ENCODE measurements at regions not wholly inside any gene's neighbourhood (a gene's known extent, or its start where the extent isn't known, plus 50 kb on each side); places are given as distances from the start of the nearest gene placed in this dataset.
A peak's percentile ranks its signal among the peaks of the same experiment; 100 is the strongest.

DNA sequence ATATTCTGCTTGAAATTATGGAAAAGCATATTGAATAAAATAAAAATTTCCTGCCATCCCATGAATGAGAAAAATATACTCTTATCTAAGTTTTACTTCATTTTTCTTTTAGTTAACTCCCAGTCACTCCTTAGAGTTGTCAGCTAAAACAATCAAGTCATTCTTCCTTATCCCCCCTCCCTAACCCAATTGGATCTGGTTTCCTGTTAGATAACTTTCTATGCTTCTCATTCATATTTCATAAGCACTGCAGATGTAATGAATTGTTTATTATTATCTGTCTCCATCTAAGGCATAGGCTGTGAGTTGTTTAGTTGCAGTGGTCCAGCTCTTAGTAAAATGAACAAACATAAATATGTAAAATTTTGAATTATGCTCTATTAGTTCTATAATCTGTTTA lies 244.0 kb upstream of the GCFC2 start:
- Histone ChIP-seq H3K36me3 (ENCODE audit: low read depth) (no peaks in the 10 kb centered on the region), H3K27me3 (ENCODE audit: insufficient read depth, poor library complexity, severe bottlenecking) (no peaks in the 10 kb centered on the region), H3K9me3 (ENCODE audit: severe bottlenecking) (no peaks in the 10 kb centered on the region), H3K4me3 (ENCODE audit: severe bottlenecking) (no peak overlapping the region), H3K27ac (ENCODE audit: poor library complexity, severe bottlenecking) (no peak overlapping the region), H3K4me1 (ENCODE audit: insufficient read depth, poor library complexity, severe bottlenecking) (peaks cover 8% of the 10 kb centered on the region)
- no peak for DNase-seq (ENCODE audit: low spot score)
- ATAC-seq (ENCODE audit: low read depth): no peak
- no peak for TF ChIP-seq CTCF (IDR thresholded peaks at IDR 0.05; ENCODE audit: poor library complexity, severe bottlenecking)

GRCh38 chr2:75952173-75952572 lies 241.5 kb upstream of the GCFC2 start:
- no peaks in the 10 kb centered on the region for H3K9me3 ChIP-seq (ENCODE audit: severe bottlenecking)
- H3K27ac ChIP-seq (ENCODE audit: poor library complexity, severe bottlenecking): peak overlapping the region; percentile 15
- ATAC-seq (ENCODE audit: low read depth): peak; percentile 95
- H3K36me3 ChIP-seq (ENCODE audit: low read depth): no peaks in the 10 kb centered on the region
- H3K4me1 ChIP-seq (ENCODE audit: insufficient read depth, poor library complexity, severe bottlenecking): peaks cover 8% of the 10 kb centered on the region
- H3K27me3 ChIP-seq (ENCODE audit: insufficient read depth, poor library complexity, severe bottlenecking): no peaks in the 10 kb centered on the region
- H3K4me3 ChIP-seq (ENCODE audit: severe bottlenecking): no peak overlapping the region
- DNase-seq (ENCODE audit: low spot score): no peak
- no peak for TF ChIP-seq CTCF (IDR thresholded peaks at IDR 0.05; ENCODE audit: poor library complexity, severe bottlenecking)

DNA sequence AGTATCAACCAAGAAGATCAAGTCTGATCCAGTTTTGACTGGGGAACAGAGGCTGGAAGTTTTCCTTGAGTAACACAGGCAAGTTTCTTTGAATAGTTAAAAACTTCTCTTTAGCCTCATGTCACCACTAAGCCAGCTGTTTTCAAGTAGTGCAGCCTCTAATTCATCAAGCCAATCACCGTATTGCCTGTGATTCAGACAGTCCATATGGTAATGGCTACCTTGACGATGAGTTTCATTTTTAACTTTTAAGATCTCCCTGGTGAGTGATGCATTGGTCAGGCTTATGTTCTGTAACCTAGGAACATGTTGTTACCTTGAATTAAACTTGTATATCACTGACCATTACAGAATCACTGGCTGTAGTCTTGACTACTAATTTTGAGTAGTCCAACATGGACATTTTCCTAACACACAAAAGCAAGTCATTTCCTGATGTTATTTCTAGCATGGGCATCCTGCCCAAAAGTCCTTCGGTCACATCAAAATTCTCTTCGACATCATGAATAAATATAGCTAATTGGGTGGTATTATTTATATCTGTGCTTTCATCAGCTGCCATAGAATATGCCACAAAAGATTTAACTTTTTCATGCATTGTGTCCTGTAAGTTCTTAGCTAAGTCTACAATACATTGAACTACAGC lies 238.8 kb upstream of the GCFC2 start:
- Histone ChIP-seq H3K36me3 (ENCODE audit: low read depth) (no peaks in the 10 kb centered on the region), H3K27ac (ENCODE audit: poor library complexity, severe bottlenecking) (no peak overlapping the region), H3K4me1 (ENCODE audit: insufficient read depth, poor library complexity, severe bottlenecking) (peaks cover 8% of the 10 kb centered on the region), H3K27me3 (ENCODE audit: insufficient read depth, poor library complexity, severe bottlenecking) (no peaks in the 10 kb centered on the region), H3K4me3 (ENCODE audit: severe bottlenecking) (no peak overlapping the region), H3K9me3 (ENCODE audit: severe bottlenecking) (no peaks in the 10 kb centered on the region)
- TF ChIP-seq CTCF (IDR thresholded peaks at IDR 0.05; ENCODE audit: poor library complexity, severe bottlenecking): no peak
- ATAC-seq (ENCODE audit: low read depth) (no peak), DNase-seq (ENCODE audit: low spot score) (no peak)

GRCh38 chr2:75936311-75936710 lies 225.6 kb upstream of the GCFC2 start:
- TF ChIP-seq CTCF (IDR thresholded peaks at IDR 0.05; ENCODE audit: poor library complexity, severe bottlenecking): no peak
- no peak for DNase-seq (ENCODE audit: low spot score)
- H3K9me3 ChIP-seq (ENCODE audit: severe bottlenecking): no peaks in the 10 kb centered on the region
- H3K4me1 ChIP-seq (ENCODE audit: insufficient read depth, poor library complexity, severe bottlenecking): no peaks in the 10 kb centered on the region
- no peak overlapping the region for H3K27ac ChIP-seq (ENCODE audit: poor library complexity, severe bottlenecking)
- H3K27me3 ChIP-seq (ENCODE audit: insufficient read depth, poor library complexity, severe bottlenecking): no peaks in the 10 kb centered on the region
- ATAC-seq (ENCODE audit: low read depth): no peak
- no peaks in the 10 kb centered on the region for H3K36me3 ChIP-seq (ENCODE audit: low read depth)
- no peak overlapping the region for H3K4me3 ChIP-seq (ENCODE audit: severe bottlenecking)

GRCh38 chr2:75932996-75933395 lies 222.3 kb upstream of the GCFC2 start:
- H3K36me3 ChIP-seq (ENCODE audit: low read depth): no peaks in the 10 kb centered on the region
- no peak for TF ChIP-seq CTCF (IDR thresholded peaks at IDR 0.05; ENCODE audit: poor library complexity, severe bottlenecking)
- no peak overlapping the region for H3K27ac ChIP-seq (ENCODE audit: poor library complexity, severe bottlenecking)
- no peaks in the 10 kb centered on the region for H3K9me3 ChIP-seq (ENCODE audit: severe bottlenecking)
- H3K4me3 ChIP-seq (ENCODE audit: severe bottlenecking): no peak overlapping the region
- H3K4me1 ChIP-seq (ENCODE audit: insufficient read depth, poor library complexity, severe bottlenecking): no peaks in the 10 kb centered on the region
- no peaks in the 10 kb centered on the region for H3K27me3 ChIP-seq (ENCODE audit: insufficient read depth, poor library complexity, severe bottlenecking)
- DNase-seq (ENCODE audit: low spot score) (no peak), ATAC-seq (ENCODE audit: low read depth) (no peak)
